SU-DHL-6 (cell line): ENCODE measurements at regions not wholly inside any gene's neighbourhood (a gene's known extent, or its start where the extent isn't known, plus 50 kb on each side); places are given as distances from the start of the nearest gene placed in this dataset.

Experiments used
- H2AFZ ChIP-seq: fragments of 200-600 bp; sonication (generic); 2 replicates; pipeline ENCODE4 v1.6.1; 2014; ENCODE audit warnings: low read depth, mild to moderate bottlenecking, moderate library complexity, mixed read lengths, antibody characterized with exemption, low read length; ENCODE audit not compliant: severe bottlenecking
- H3F3A ChIP-seq: fragments of 200-600 bp; shearing (Covaris generic); 2 replicates; pipeline ENCODE4 v1.6.0; 2016; ENCODE audit warnings: antibody characterized with exemption, mild to moderate bottlenecking; ENCODE audit not compliant: insufficient read depth
- H3K27ac ChIP-seq: fragments of 200-600 bp; sonication (generic); 2 replicates; pipeline ENCODE4 v1.5.1; 2016; ENCODE audit warnings: low read depth, mild to moderate bottlenecking, low read length, moderate library complexity, mixed read lengths
- H3K27me3 ChIP-seq: fragments of 200-600 bp; sonication (generic), shearing (Covaris generic); 2 replicates; pipeline ENCODE4 v1.6.0; 2014; ENCODE audit warnings: mild to moderate bottlenecking, low read length
- H3K36me3 ChIP-seq: fragments of 200-600 bp; sonication (generic); 2 replicates; pipeline ENCODE4 v1.6.1; 2014; ENCODE audit warnings: mild to moderate bottlenecking, low read length, mixed read lengths
- H3K4me2 ChIP-seq: fragments of 300-600, 200-600 bp; shearing (Covaris generic), sonication (generic); 2 replicates; pipeline ENCODE4 v1.6.0; 2014; ENCODE audit warnings: low read length, low read depth, mild to moderate bottlenecking; ENCODE audit not compliant: poor library complexity, severe bottlenecking
- H3K4me3 ChIP-seq: fragments of 200-600 bp; sonication (generic); 2 replicates; pipeline ENCODE4 v1.5.1; 2014; ENCODE audit warnings: antibody characterized with exemption, low read length, mild to moderate bottlenecking, mixed read lengths; ENCODE audit not compliant: insufficient read depth, poor library complexity, severe bottlenecking
- H3K79me2 ChIP-seq: fragments of 200-600 bp; sonication (generic); 2 replicates; pipeline ENCODE4 v1.6.1; 2014; ENCODE audit warnings: mild to moderate bottlenecking, low read length, moderate library complexity; ENCODE audit not compliant: insufficient read depth
- H3K9ac ChIP-seq: fragments of 200-600 bp; sonication (generic); 2 replicates; pipeline ENCODE4 v1.7.0; 2014; ENCODE audit warnings: mild to moderate bottlenecking, low read length
- H3K9me2 ChIP-seq: fragments of 200-600 bp; sonication (generic); replicated peaks from 2 replicates; pipeline ENCODE4 v1.6.1; 2014; ENCODE audit warnings: low read length; ENCODE audit not compliant: insufficient read depth
- H3K9me3 ChIP-seq: fragments of 200-600 bp; sonication (generic); 2 replicates; pipeline ENCODE4 v1.6.1; 2014; ENCODE audit warnings: low read length, mixed read lengths; ENCODE audit not compliant: insufficient read depth
- H4K20me1 ChIP-seq: fragments of 200-600 bp; sonication (generic); 2 replicates; pipeline ENCODE4 v1.6.1; 2014; ENCODE audit warnings: low read depth, mild to moderate bottlenecking, antibody characterized with exemption, low read length, moderate library complexity, mixed read lengths
- CTCF ChIP-seq: fragments of 200-600 bp; sonication (generic); IDR thresholded peaks from one replicate; pipeline ENCODE4 v1.5.1; 2017; ENCODE audit warnings: antibody characterized with exemption, mild to moderate bottlenecking, low read length, moderate library complexity; ENCODE audit not compliant: insufficient read depth, poor library complexity, severe bottlenecking
- EZH2phosphoT487 ChIP-seq: fragments of 200-600 bp; sonication (generic), shearing (Covaris generic); conservative IDR thresholded peaks from 2 replicates; pipeline ENCODE4 v1.6.1; 2018; ENCODE audit warnings: mild to moderate bottlenecking, antibody characterized with exemption, low read length, moderate library complexity, mixed read lengths

GRCh38 chr6:16968101-16968500 lies 133.7 kb upstream of the STMND1 start:
- H3K27me3 ChIP-seq: no peaks in the 10 kb centered on the region

GRCh38 chr6:16967470-16967817 lies 134.4 kb upstream of the STMND1 start:
- H3K27ac ChIP-seq: no peak overlapping the region
- H3K9me3 ChIP-seq: no peaks in the 10 kb centered on the region
- no peaks in the 10 kb centered on the region for H3F3A ChIP-seq
- H3K4me2 ChIP-seq: no peak overlapping the region
- no peaks in the 10 kb centered on the region for H4K20me1 ChIP-seq
- TF ChIP-seq EZH2phosphoT487: no peak
- H3K9ac ChIP-seq: no peak overlapping the region
- H3K79me2 ChIP-seq: no peaks in the 10 kb centered on the region
- no peak overlapping the region for H2AFZ ChIP-seq
- no peaks in the 10 kb centered on the region for H3K27me3 ChIP-seq
- H3K4me3 ChIP-seq: no peak overlapping the region
- H3K9me2 ChIP-seq: no peaks in the 10 kb centered on the region
- H3K36me3 ChIP-seq: no peaks in the 10 kb centered on the region

More at GRCh38 chr6:16968101-16968500, 133.7 kb upstream of the STMND1 start:
- Histone ChIP-seq H4K20me1 (no peaks in the 10 kb centered on the region), H3K27ac (no peak overlapping the region), H3K4me2 (no peak overlapping the region), H3K36me3 (no peaks in the 10 kb centered on the region), H3K4me3 (no peak overlapping the region), H3K79me2 (no peaks in the 10 kb centered on the region), H3F3A (no peaks in the 10 kb centered on the region), H3K9ac (no peak overlapping the region), H3K9me2 (no peaks in the 10 kb centered on the region), H2AFZ (no peak overlapping the region), H3K9me3 (no peaks in the 10 kb centered on the region)
- TF ChIP-seq EZH2phosphoT487 (no peak), CTCF (no peak)

GRCh38 chr6:16966791-16967469 lies 134.9 kb upstream of the STMND1 start:
- H3K9me3 ChIP-seq: no peaks in the 10 kb centered on the region
- no peaks in the 10 kb centered on the region for H3K79me2 ChIP-seq
- H3K27me3 ChIP-seq: no peaks in the 10 kb centered on the region
- no peak overlapping the region for H3K9ac ChIP-seq
- H3K36me3 ChIP-seq: no peaks in the 10 kb centered on the region
- no peak overlapping the region for H3K27ac ChIP-seq
- H3K4me2 ChIP-seq: no peak overlapping the region
- no peaks in the 10 kb centered on the region for H3F3A ChIP-seq
- no peak overlapping the region for H2AFZ ChIP-seq
- TF ChIP-seq EZH2phosphoT487 (no peak), CTCF (no peak)
- H3K4me3 ChIP-seq: no peak overlapping the region
- H3K9me2 ChIP-seq: no peaks in the 10 kb centered on the region
- no peaks in the 10 kb centered on the region for H4K20me1 ChIP-seq

GRCh38 chr6:16965689-16966088 lies 136.2 kb upstream of the STMND1 start:
- Histone ChIP-seq H2AFZ (no peak overlapping the region), H3F3A (no peaks in the 10 kb centered on the region), H3K27me3 (no peaks in the 10 kb centered on the region), H3K9me2 (no peaks in the 10 kb centered on the region), H3K27ac (no peak overlapping the region), H4K20me1 (no peaks in the 10 kb centered on the region), H3K4me2 (no peak overlapping the region), H3K79me2 (no peaks in the 10 kb centered on the region), H3K4me3 (no peak overlapping the region), H3K9me3 (no peaks in the 10 kb centered on the region), H3K36me3 (no peaks in the 10 kb centered on the region), H3K9ac (no peak overlapping the region)
- no peak for TF ChIP-seq EZH2phosphoT487
- no peak for TF ChIP-seq CTCF
